Left ventricle myocardium inferior (tissue), 1 donor: ENCODE measurements at regions not wholly inside any gene's neighbourhood (a gene's known extent, or its start where the extent isn't known, plus 50 kb on each side); places are given as distances from the start of the nearest gene placed in this dataset.

ENCODE experiments used
- DNase-seq: peaks from one replicate; pipeline ENCODE4 v3.0.0-alpha.2; 2020
- H3K27ac ChIP-seq: fragments of 200-600 bp; replicated peaks from 2 replicates; pipeline ENCODE4 v1.8.0; 2021
- H3K27me3 ChIP-seq: fragments of 200-600 bp; 2 replicates; pipeline ENCODE4 v1.8.0; 2021; ENCODE audit warnings: low read depth
- H3K36me3 ChIP-seq: fragments of 200-600 bp; 2 replicates; pipeline ENCODE4 v1.8.0; 2021
- H3K4me1 ChIP-seq: fragments of 200-600 bp; 2 replicates; pipeline ENCODE4 v1.8.0; 2021
- H3K4me3 ChIP-seq: fragments of 200-600 bp; 2 replicates; pipeline ENCODE4 v1.8.0; 2021; ENCODE audit warnings: mild to moderate bottlenecking, moderate library complexity
- H3K9me3 ChIP-seq: fragments of 200-600 bp; replicated peaks from 2 replicates; pipeline ENCODE4 v1.8.0; 2021
- CTCF ChIP-seq: fragments of 200-600 bp; IDR thresholded peaks from 2 replicates; pipeline ENCODE4 v1.8.0; 2021; ENCODE audit warnings: antibody characterized with exemption, mild to moderate bottlenecking, borderline replicate concordance
- intact Hi-C: fragments of 100-400 bp; cut with micrococcal nuclease; formaldehyde crosslinking; loops from one replicate; pipeline ENCODE4 v1.11.0; 2022
- donor health status: DM: no; HTN: yes; CAD: no; lungs with severe emphysema.

- no peaks in the 10 kb centered on the region for H3K36me3 ChIP-seq
- no peak for DNase-seq
- H3K4me3 ChIP-seq = no peak overlapping the region
- no peaks in the 10 kb centered on the region for H3K9me3 ChIP-seq
- no peaks in the 10 kb centered on the region for H3K27me3 ChIP-seq
- H3K27ac ChIP-seq = no peak overlapping the region
- intact Hi-C loops = no loop called here
- TF ChIP-seq CTCF = no peak
- H3K4me1 ChIP-seq = no peaks in the 10 kb centered on the region
Measured at GRCh38 chr11:106327637-106328036, 250.2 kb downstream of the AASDHPPT start.

GRCh38 chr11:106329273-106330018 is 252.0 kb downstream of the AASDHPPT start:
- H3K27me3 ChIP-seq = no peaks in the 10 kb centered on the region
- TF ChIP-seq CTCF = no peak
- DNase-seq = no peak
- H3K36me3 ChIP-seq = no peaks in the 10 kb centered on the region
- intact Hi-C loops = no loop called here
- no peaks in the 10 kb centered on the region for H3K4me1 ChIP-seq
- peaks cover 3% of the 10 kb centered on the region for H3K9me3 ChIP-seq
- no peak overlapping the region for H3K27ac ChIP-seq
- no peak overlapping the region for H3K4me3 ChIP-seq

GRCh38 chr11:106331176-106331575 is 253.7 kb downstream of the AASDHPPT start:
- Histone ChIP-seq H3K4me3 (no peak overlapping the region), H3K9me3 (peaks cover 3% of the 10 kb centered on the region), H3K27ac (no peak overlapping the region), H3K4me1 (no peaks in the 10 kb centered on the region), H3K36me3 (no peaks in the 10 kb centered on the region), H3K27me3 (no peaks in the 10 kb centered on the region)
- no peak for TF ChIP-seq CTCF
- intact Hi-C loops = no loop called here
- no peak for DNase-seq

- intact Hi-C loops = no loop called here
- H3K27me3 ChIP-seq = no peaks in the 10 kb centered on the region
- no peaks in the 10 kb centered on the region for H3K4me1 ChIP-seq
- no peak overlapping the region for H3K4me3 ChIP-seq
- no peaks in the 10 kb centered on the region for H3K36me3 ChIP-seq
- no peak for TF ChIP-seq CTCF
- H3K9me3 ChIP-seq = peaks cover 3% of the 10 kb centered on the region
- DNase-seq = no peak
- no peak overlapping the region for H3K27ac ChIP-seq
Measured at GRCh38 chr11:106333678-106334077, 256.2 kb downstream of the AASDHPPT start.

GRCh38 chr11:106344394-106344793 is 266.9 kb downstream of the AASDHPPT start:
- Histone ChIP-seq H3K9me3 (peaks cover 5% of the 10 kb centered on the region), H3K4me3 (no peak overlapping the region), H3K36me3 (no peaks in the 10 kb centered on the region), H3K27ac (no peak overlapping the region), H3K4me1 (no peaks in the 10 kb centered on the region), H3K27me3 (no peaks in the 10 kb centered on the region)
- no peak for DNase-seq
- intact Hi-C loops = no loop called here
- TF ChIP-seq CTCF = no peak
